H1 (cell line): ENCODE measurements at regions not wholly inside any gene's neighbourhood (a gene's known extent, or its start where the extent isn't known, plus 50 kb on each side); places are given as distances from the start of the nearest gene placed in this dataset.

Experiments
- CTCF ChIA-PET: fragments of 300-600 bp; sonication (Branson Sonifier 250); formaldehyde crosslinking; loops from one replicate; lab custom pipeline; 2021; ENCODE audit not compliant: partially characterized antibody; lab: Charles Lee
- POLR2A ChIA-PET: fragments of 300-600 bp; sonication (Branson Sonifier 250); formaldehyde crosslinking; loops from one replicate; lab custom pipeline; 2021; ENCODE audit warnings: inconsistent platforms; ENCODE audit not compliant: partially characterized antibody; lab: Charles Lee
- DNase-seq, 2 experiments: peaks; one replicate each; pipeline versions ENCODE4 v3.0.0 to v3.0.0-alpha.2; 2010 to 2022; ENCODE audit warnings: low spot score in 2 of 2, low read depth in 1 of 2, mixed read lengths in 1 of 2
- FAIRE-seq: peaks from 2 replicates; lab custom pipeline; 2011; peaks lifted over from hg19 to GRCh38; lab: Jason Lieb, UNC
- H2AFZ ChIP-seq: 2 replicates; pipeline ENCODE4 v1.8.1; 2012; ENCODE audit warnings: low read length, inconsistent platforms
- H2AK5ac ChIP-seq: 2 replicates; pipeline ENCODE4 v1.6.1; 2013; ENCODE audit warnings: low read depth, low read length
- H2BK120ac ChIP-seq: replicated peaks from 2 replicates; pipeline ENCODE3; 2013; ENCODE audit warnings: low read depth, low read length, inconsistent platforms
- H2BK12ac ChIP-seq: 2 replicates; pipeline ENCODE4 v1.6.1; 2013; ENCODE audit warnings: low read depth, low read length
- H2BK15ac ChIP-seq: 2 replicates; pipeline ENCODE4 v1.6.1; 2013; ENCODE audit warnings: low read length
- H2BK20ac ChIP-seq: 2 replicates; pipeline ENCODE4 v1.6.1; 2013; ENCODE audit warnings: low read length
- H2BK5ac ChIP-seq: 2 replicates; pipeline ENCODE4 v1.6.1; 2013; ENCODE audit warnings: low read depth, low read length
- H3K14ac ChIP-seq: 2 replicates; pipeline ENCODE4 v1.6.1; 2013; ENCODE audit warnings: inconsistent platforms; ENCODE audit not compliant: insufficient read length
- H3K18ac ChIP-seq: 2 replicates; pipeline ENCODE4 v1.6.1; 2013; ENCODE audit warnings: low read length; ENCODE audit errors: extremely low read depth
- H3K23ac ChIP-seq: 2 replicates; pipeline ENCODE4 v1.6.1; 2013; ENCODE audit warnings: inconsistent platforms; ENCODE audit not compliant: insufficient read length
- H3K23me2 ChIP-seq: 2 replicates; pipeline ENCODE4 v1.6.1; 2013; ENCODE audit warnings: low read depth, low read length
- H3K27ac ChIP-seq: 2 replicates; pipeline ENCODE4 v1.6.1; 2011; ENCODE audit warnings: low read depth, low read length, inconsistent platforms
- H3K27me3 ChIP-seq, 4 experiments: replicated peaks in 1 of 4; 1 replicate in 1 of 4; 2 replicates in 3 of 4; pipeline versions ENCODE4 v1.6.1 to v1.8.1; 2011 to 2013; ENCODE audit warnings: low read length in 3 of 4, mild to moderate bottlenecking in 3 of 4, inconsistent platforms in 2 of 4, mixed read lengths in 2 of 4, moderate library complexity in 1 of 4; ENCODE audit not compliant: control insufficient read depth in 3 of 4, insufficient read depth in 3 of 4; ENCODE audit errors: extremely low read depth in 1 of 4
- H3K36me3 ChIP-seq, 4 experiments: 2 replicates each; pipeline versions ENCODE4 v1.6.1 to v1.8.1; 2011 to 2013; ENCODE audit warnings: mild to moderate bottlenecking in 4 of 4, low read length in 3 of 4, moderate library complexity in 2 of 4, control low read depth in 1 of 4, inconsistent platforms in 1 of 4; ENCODE audit not compliant: insufficient read depth in 4 of 4, control insufficient read depth in 2 of 4
- H3K4ac ChIP-seq: replicated peaks from 2 replicates; pipeline ENCODE3; 2013; ENCODE audit warnings: low read length, low read depth, mixed read lengths, inconsistent platforms; ENCODE audit not compliant: insufficient read length
- H3K4me1 ChIP-seq, 4 experiments: replicated peaks in 1 of 4; 1 replicate in 1 of 4; 2 replicates in 3 of 4; pipeline versions ENCODE4 v1.6.1 to v1.8.1; 2011 to 2013; ENCODE audit warnings: low read length in 3 of 4, inconsistent platforms in 2 of 4, mixed read lengths in 1 of 4; ENCODE audit not compliant: insufficient read depth in 4 of 4, control insufficient read depth in 3 of 4
- H3K4me2 ChIP-seq, 2 experiments: 2 replicates each; pipeline versions ENCODE4 v1.6.1 to v1.8.1; 2011 to 2013; ENCODE audit warnings: low read depth in 2 of 2, low read length in 2 of 2, control low read depth in 1 of 2, inconsistent platforms in 1 of 2, mild to moderate bottlenecking in 1 of 2; ENCODE audit not compliant: insufficient read depth in 1 of 2
- H3K4me3 ChIP-seq, 4 experiments: fragments of 200-600, 300-600 bp in 1 of 4; sonication (generic), shearing (Covaris generic), sonication (Bioruptor Twin) in 1 of 4; 2 replicates each; pipeline versions ENCODE4 v1.5.1 to v1.8.1; 2011 to 2016; ENCODE audit warnings: low read length in 4 of 4, low read depth in 3 of 4, control low read depth in 2 of 4, inconsistent platforms in 2 of 4, mild to moderate bottlenecking in 2 of 4, mixed read lengths in 1 of 4, moderate library complexity in 1 of 4; ENCODE audit not compliant: insufficient read depth in 2 of 4; ENCODE audit errors: extremely low read depth in 1 of 4
- H3K56ac ChIP-seq: replicated peaks from 2 replicates; pipeline ENCODE3; 2013; ENCODE audit warnings: low read depth, mild to moderate bottlenecking, mixed read lengths, low read length, inconsistent platforms; ENCODE audit not compliant: insufficient read length
- H3K79me1 ChIP-seq: 2 replicates; pipeline ENCODE4 v1.6.1; 2013; ENCODE audit warnings: low read depth, low read length, control low read depth
- H3K79me2 ChIP-seq, 2 experiments: 2 replicates each; pipeline versions ENCODE4 v1.6.1 to v1.8.1; 2012 to 2013; ENCODE audit warnings: low read length in 2 of 2, mild to moderate bottlenecking in 2 of 2, inconsistent platforms in 1 of 2; ENCODE audit not compliant: insufficient read depth in 2 of 2, control insufficient read depth in 1 of 2
- H3K9ac ChIP-seq, 4 experiments: replicated peaks in 1 of 4; 1 replicate in 1 of 4; 2 replicates in 3 of 4; pipeline versions ENCODE4 v1.6.1 to v1.8.1; 2011 to 2013; ENCODE audit warnings: low read depth in 3 of 4, low read length in 3 of 4, control low read depth in 2 of 4, mild to moderate bottlenecking in 2 of 4, moderate library complexity in 2 of 4, inconsistent platforms in 1 of 4; ENCODE audit errors: extremely low read depth in 1 of 4
- H3K9me3 ChIP-seq, 2 experiments: 2 replicates each; pipeline versions ENCODE4 v1.6.1 to v1.8.1; 2012 to 2013; ENCODE audit warnings: mild to moderate bottlenecking in 2 of 2, moderate library complexity in 2 of 2, control low read depth in 1 of 2, inconsistent platforms in 1 of 2, low read depth in 1 of 2, low read length in 1 of 2, mixed read lengths in 1 of 2; ENCODE audit not compliant: insufficient read depth in 2 of 2
- H4K20me1 ChIP-seq, 2 experiments: replicated peaks in 1 of 2; 2 replicates each; pipeline versions ENCODE3 to v1.8.1; 2011 to 2013; ENCODE audit warnings: inconsistent platforms in 2 of 2, low read length in 2 of 2, mild to moderate bottlenecking in 1 of 2; ENCODE audit not compliant: insufficient read depth in 2 of 2, control insufficient read depth in 1 of 2
- H4K5ac ChIP-seq: 2 replicates; pipeline ENCODE4 v1.6.1; 2013; ENCODE audit warnings: low read length, low read depth, mixed read lengths, inconsistent platforms; ENCODE audit not compliant: insufficient read length
- H4K8ac ChIP-seq: 2 replicates; pipeline ENCODE4 v1.8.0; 2013; ENCODE audit warnings: mild to moderate bottlenecking, moderate library complexity, low read length, inconsistent platforms; ENCODE audit not compliant: insufficient read depth; ENCODE audit errors: extremely low read depth
- H4K91ac ChIP-seq: replicated peaks from 2 replicates; pipeline ENCODE3; 2013; ENCODE audit warnings: low read length, mixed read lengths, inconsistent platforms; ENCODE audit not compliant: insufficient read length
- ATF2 ChIP-seq: IDR thresholded peaks from 2 replicates; pipeline ENCODE4 v1.6.1; 2012; ENCODE audit warnings: low read length, inconsistent platforms
- ATF3 ChIP-seq: IDR thresholded peaks from 2 replicates; pipeline ENCODE4 v1.6.1; 2011; ENCODE audit warnings: low read depth, mild to moderate bottlenecking, low read length; ENCODE audit not compliant: insufficient read depth
- BACH1 ChIP-seq: IDR thresholded peaks from 2 replicates; pipeline ENCODE4 v1.6.1; 2012; ENCODE audit warnings: low read length, improper control_type of control experiment
- CHD2 ChIP-seq: IDR thresholded peaks from 2 replicates; pipeline ENCODE4 v1.6.1; 2012; ENCODE audit warnings: low read length, improper control_type of control experiment
- MAFK ChIP-seq: IDR thresholded peaks from 2 replicates; pipeline ENCODE4 v1.6.1; 2012; ENCODE audit warnings: low read depth, mild to moderate bottlenecking, improper control_type of control experiment, low read length
- SAP30 ChIP-seq: fragments of 300-600 bp; sonication (generic); IDR thresholded peaks from 2 replicates; pipeline ENCODE4 v1.7.1; 2012; ENCODE audit warnings: low read length, moderate library complexity, mild to moderate bottlenecking, inconsistent platforms; ENCODE audit not compliant: insufficient read depth, insufficient replicate concordance
- SP4 ChIP-seq: IDR thresholded peaks from 2 replicates; pipeline ENCODE4 v1.6.1; 2012; ENCODE audit warnings: low read length, inconsistent platforms
- TCF12 ChIP-seq: IDR thresholded peaks from 2 replicates; pipeline ENCODE4 v1.6.1; 2011; ENCODE audit warnings: low read depth, mild to moderate bottlenecking, low read length
- TEAD4 ChIP-seq: IDR thresholded peaks from 2 replicates; pipeline ENCODE4 v1.6.1; 2012; ENCODE audit warnings: low read depth, low read length, inconsistent platforms, mixed read lengths
- USF2 ChIP-seq: IDR thresholded peaks from 2 replicates; pipeline ENCODE4 v1.6.1; 2011; ENCODE audit warnings: low read length, improper control_type of control experiment
- YY1 ChIP-seq: IDR thresholded peaks from 2 replicates; pipeline ENCODE4 v1.6.1; 2011; ENCODE audit warnings: low read depth, mild to moderate bottlenecking, low read length
- WGBS, 2 experiments: shearing (Covaris generic) in 1 of 2; methylation state at CpG; one replicate each; pipeline versions ENCODE4 v1.1.6 to v1.1.7; 2013 to 2015; ENCODE audit warnings: low lambda C conversion rate in 2 of 2, mixed read lengths in 2 of 2, inconsistent platforms in 1 of 2, low coverage in 1 of 2, missing lambda C conversion rate in 1 of 2; ENCODE audit not compliant: insufficient replicate concordance in 2 of 2, insufficient coverage in 1 of 2, insufficient read length in 1 of 2; ENCODE audit errors: extremely low coverage in 1 of 2, missing lambda C conversion rate in 1 of 2; 5-methylcytosine and 5-hydroxymethylcytosine counted together

- FAIRE-seq (no peak), DNase-seq (no peak)
- CTCF ChIA-PET, result no interaction called here
- Histone ChIP-seq H3K27ac (no peak overlapping the region), H2AFZ (no peak overlapping the region), H3K79me2 (no peaks in the 10 kb centered on the region), H2BK5ac (no peak overlapping the region), H3K56ac (no peak overlapping the region), H3K27me3 (no peaks in the 10 kb centered on the region; a peak in 1 of 7 replicates), H2BK120ac (no peak overlapping the region), H2BK15ac (no peak overlapping the region), H4K91ac (no peak overlapping the region), H3K9ac (no peak overlapping the region), H4K8ac (no peak overlapping the region), H3K23ac (no peak overlapping the region), H3K4me3 (no peak overlapping the region), H3K14ac (no peak overlapping the region), H2BK12ac (no peak overlapping the region), H3K4ac (no peak overlapping the region), H3K4me2 (no peak overlapping the region), H3K36me3 (no peaks in the 10 kb centered on the region), H3K23me2 (peaks cover 13% of the 10 kb centered on the region), H3K4me1 (no peaks in the 10 kb centered on the region), H2BK20ac (no peak overlapping the region), H4K5ac (no peak overlapping the region), H3K18ac (no peak overlapping the region), H3K9me3 (peaks cover 0 to 13% of the 10 kb centered on the region in 2 experiments; a peak in 2 of 4 replicates), H4K20me1 (peaks cover 0 to 4% of the 10 kb centered on the region in 2 experiments), H2AK5ac (no peak overlapping the region)
- 92% methylated on average over 2 of the region's 2 CpGs; no CpG with 5 or more reads in 1 of the 2 experiments for WGBS, 2 experiments
- TF ChIP-seq USF2, result no peak
- TF ChIP-seq YY1, result no peak
- TF ChIP-seq ATF3, result no peak
- TF ChIP-seq SP4, result no peak
- TF ChIP-seq MAFK, result no peak
- no peak for TF ChIP-seq TEAD4
- TF ChIP-seq BACH1, result no peak
- TF ChIP-seq CHD2, result no peak
- no peak for TF ChIP-seq TCF12
- no peak for TF ChIP-seq ATF2
- no peak for TF ChIP-seq SAP30
- TF ChIP-seq, all 59 proteins: peak for 0
- POLR2A ChIA-PET, result no interaction called here
- H3K79me1 ChIP-seq, result no peaks in the 10 kb centered on the region
These were observed 174.2 kb upstream of the TCERG1L start for GRCh38 chr10:131485732-131486131.
